HG02943 (cell line): ENCODE measurements at regions not wholly inside any gene's neighbourhood (a gene's known extent, or its start where the extent isn't known, plus 50 kb on each side); places are given as distances from the start of the nearest gene placed in this dataset.

Experiments
- ATAC-seq: cut with Tn5 transposase; IDR thresholded peaks from one replicate; pipeline ENCODE4 v1.9.1; 2021; ENCODE audit warnings: mild to moderate bottlenecking, low read depth, moderate library complexity; ENCODE audit not compliant: unreplicated experiment

GRCh38 chr10:78889536-78890063, 179.2 kb upstream of the ZMIZ1 start:
- ATAC-seq: no peak

DNA sequence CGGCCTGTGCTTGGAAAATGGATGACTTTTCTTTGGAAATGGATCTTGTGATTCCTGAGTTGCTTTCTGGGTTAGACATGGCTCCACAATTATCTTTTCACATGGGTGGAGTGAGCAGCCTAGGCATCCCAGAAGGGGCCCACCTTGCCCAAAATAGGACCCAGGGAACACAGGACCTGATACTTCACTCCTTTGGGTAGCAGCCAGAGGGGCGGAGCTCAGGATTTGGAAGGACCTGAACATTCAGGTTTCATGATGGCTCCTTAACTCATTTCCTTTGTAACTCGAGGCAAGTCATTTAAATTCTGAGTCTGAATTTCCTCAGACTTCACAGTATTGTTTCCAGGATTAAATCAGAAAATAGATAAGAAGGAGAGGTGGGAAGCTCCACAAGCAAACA, 178.3 kb upstream of the ZMIZ1 start:
- ATAC-seq: no peak

DNA sequence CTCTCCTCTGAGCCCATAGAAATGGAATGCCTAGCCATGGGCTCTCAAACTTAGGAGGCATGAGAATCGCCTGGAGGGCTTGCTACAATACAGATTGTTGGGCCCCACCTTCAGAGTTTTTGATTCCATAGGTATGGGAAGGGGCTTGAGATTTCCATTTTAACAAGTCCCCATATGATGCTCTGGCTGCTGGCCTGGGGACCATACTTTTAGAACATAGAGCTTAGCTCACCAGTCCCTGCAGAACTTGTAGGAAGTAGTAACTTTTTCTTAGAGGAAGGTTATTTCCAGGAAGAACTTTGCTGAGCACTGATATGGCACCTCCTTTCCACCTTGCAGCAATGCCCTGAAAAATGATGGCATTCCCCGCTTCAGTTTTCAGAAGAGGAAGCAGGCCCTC, 177.0 kb upstream of the ZMIZ1 start:
- ATAC-seq: no peak

GRCh38 chr10:78892338-78893176, 176.2 kb upstream of the ZMIZ1 start:
- ATAC-seq: no peak

DNA sequence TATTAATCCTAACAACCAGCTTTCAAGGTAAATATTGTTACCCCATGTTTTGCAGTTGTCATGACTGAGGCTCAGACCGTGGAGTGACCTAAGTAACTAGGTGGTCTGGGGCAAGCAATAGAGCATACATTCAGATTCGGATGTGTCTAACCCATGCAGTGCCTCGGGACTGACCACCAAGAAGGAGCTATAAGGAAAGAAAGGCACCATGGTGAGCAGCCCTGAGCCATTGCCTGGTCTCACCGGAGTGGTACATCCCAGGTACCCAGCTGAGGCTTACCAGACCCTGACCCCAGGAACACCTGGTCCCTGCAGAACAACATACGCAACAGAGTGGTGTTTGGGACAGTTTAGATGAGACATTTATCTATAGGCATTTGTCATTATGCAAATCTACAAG, 175.5 kb upstream of the ZMIZ1 start:
- no peak for ATAC-seq

DNA sequence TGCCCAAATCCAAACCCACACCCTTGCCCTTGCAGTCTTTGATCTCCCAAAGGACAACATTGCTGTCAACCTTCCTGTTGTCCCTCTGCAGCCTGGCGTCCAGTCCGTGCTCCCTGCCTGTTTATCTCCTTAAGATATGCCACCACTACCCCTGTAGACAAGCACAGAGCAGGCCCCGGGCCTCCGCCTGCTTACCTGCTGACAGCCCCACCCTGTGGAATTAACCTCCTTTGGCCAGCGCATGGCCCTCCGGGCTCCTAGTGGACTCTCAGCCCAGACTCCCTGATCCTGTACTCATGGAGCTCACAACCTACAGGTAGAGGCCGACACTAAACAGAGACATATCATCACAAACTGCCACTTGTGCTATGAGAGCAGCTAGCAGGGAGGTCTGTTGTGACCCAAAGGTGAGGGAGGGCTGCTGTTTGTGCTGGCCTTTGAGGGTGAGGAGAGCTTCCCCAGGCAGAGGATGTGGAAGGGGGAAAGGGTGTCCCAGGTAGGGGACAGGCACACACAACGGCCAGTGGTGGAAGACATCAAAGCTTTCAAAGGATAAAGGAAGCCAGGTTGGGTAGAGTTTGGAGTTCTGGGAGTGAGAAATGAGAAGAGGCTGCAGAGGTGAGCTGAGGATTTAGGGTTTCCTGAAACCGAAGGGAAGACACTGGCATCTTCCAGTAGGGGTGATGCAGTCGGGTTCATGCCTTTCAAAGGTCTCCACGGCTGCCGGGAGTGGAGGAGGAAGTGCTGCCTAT, 174.5 kb upstream of the ZMIZ1 start:
- no peak for ATAC-seq

DNA sequence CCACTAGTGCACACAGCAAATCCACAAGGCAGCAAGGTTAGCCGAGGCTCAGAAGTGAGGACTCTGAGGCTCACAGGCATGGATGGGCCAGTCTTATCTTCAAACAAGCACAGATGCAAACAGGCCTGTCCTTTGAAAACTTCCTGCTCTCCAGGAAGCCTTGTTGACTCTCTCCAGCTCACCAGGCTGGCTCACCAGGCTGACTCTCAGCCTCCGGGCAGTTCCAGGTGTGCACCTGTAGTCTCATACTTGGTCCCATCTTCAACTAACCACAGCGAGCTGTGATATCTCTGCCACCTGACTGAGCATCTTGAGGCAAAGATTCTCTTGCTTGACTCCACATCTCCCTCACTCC, 173.9 kb upstream of the ZMIZ1 start:
- ATAC-seq: no peak

- no peak for ATAC-seq
Observed at GRCh38 chr10:78895469-78895868, 173.3 kb upstream of the ZMIZ1 start.

- no peak for ATAC-seq
Observed at GRCh38 chr10:78896159-78896928, 172.4 kb upstream of the ZMIZ1 start.

GRCh38 chr10:78898341-78899097, 170.2 kb upstream of the ZMIZ1 start:
- ATAC-seq: no peak

GRCh38 chr10:78899098-78899754, 169.5 kb upstream of the ZMIZ1 start:
- no peak for ATAC-seq

GRCh38 chr10:78899996-78900714, 168.6 kb upstream of the ZMIZ1 start:
- ATAC-seq: no peak

- no peak for ATAC-seq
Observed at GRCh38 chr10:78900715-78901430, 167.9 kb upstream of the ZMIZ1 start.

DNA sequence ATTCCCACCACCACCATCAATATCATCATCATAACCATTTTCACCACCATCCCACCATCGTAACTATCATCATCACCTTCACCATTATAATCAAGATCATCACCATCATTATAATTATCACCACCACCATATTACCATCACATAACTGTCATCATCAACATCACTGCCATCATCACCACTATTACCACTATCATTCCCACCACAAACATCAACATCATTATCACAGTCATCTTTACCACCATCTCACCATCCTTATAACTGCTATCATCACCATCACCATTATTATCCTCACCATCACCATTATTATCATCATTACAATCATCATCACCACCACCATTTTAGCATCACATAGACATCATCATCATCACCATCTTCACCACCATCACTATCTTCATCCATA, 167.1 kb upstream of the ZMIZ1 start:
- ATAC-seq: no peak

DNA sequence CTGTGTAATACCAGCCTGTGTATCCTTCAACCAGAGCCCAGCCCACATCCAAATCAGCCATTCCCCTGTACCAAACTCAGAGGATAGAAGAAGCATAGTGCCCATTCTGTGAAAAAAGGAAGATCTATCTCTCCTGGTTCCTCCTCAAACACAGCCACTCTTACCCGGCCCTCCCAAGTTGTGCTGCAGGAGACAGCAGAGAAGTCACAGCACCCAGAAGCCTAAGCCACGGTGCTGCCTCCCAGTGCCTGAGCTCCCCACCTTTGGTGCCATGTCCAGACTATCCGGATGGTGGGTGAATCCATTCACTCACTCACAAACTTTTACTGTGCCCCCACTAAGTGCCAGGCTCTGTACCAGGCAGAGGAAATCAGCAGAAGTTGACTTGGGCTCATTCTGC, 166.0 kb upstream of the ZMIZ1 start:
- ATAC-seq: no peak

- no peak for ATAC-seq
Observed at GRCh38 chr10:78903341-78903940, 165.3 kb upstream of the ZMIZ1 start.

DNA sequence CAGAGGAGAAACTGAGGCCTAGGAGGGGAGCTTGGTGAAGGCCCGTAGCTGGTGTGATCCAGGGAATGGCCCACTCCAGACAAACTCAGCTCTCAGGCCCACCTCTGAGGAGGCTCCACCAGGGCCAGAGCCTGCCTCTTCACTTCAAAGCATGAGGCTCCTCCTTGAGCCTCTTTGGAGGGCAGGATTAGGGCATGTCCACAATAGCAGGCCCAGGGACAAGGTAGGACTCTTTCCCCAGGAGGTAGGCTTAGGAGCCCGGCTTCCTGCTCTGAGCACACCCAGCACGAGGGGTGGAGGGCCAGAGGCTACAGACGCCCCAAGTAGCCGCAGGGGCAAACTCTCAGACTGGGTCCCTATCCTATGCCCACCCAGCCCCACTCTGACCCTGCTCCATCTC, 164.6 kb upstream of the ZMIZ1 start:
- ATAC-seq: no peak
